Right cardiac atrium (tissue), 5 donors: ENCODE measurements at regions not wholly inside any gene's neighbourhood (a gene's known extent, or its start where the extent isn't known, plus 50 kb on each side); places are given as distances from the start of the nearest gene placed in this dataset.

Experiments
- ATAC-seq, 2 donors: fragments of 200-7000 bp; cut with Tn5 transposase; one replicate each; pipeline versions ENCODE4 v1.8.0 to v1.9.1; 2020; ENCODE audit warnings: moderate library complexity in 2 of 2, mild to moderate bottlenecking in 1 of 2
- DNase-seq, 3 donors: peaks; one replicate each; pipeline ENCODE4 v3.0.0-alpha.2; 2020
- H3K27ac ChIP-seq: one replicate; pipeline ENCODE4 v1.5.1; 2013; ENCODE audit warnings: mild to moderate bottlenecking, low read length, control low read depth, moderate library complexity
- H3K27me3 ChIP-seq: one replicate; pipeline ENCODE4 v1.6.1; 2013; ENCODE audit not compliant: control insufficient read depth, insufficient read depth
- H3K4me1 ChIP-seq: one replicate; pipeline ENCODE4 v1.6.1; 2013; ENCODE audit warnings: low read length; ENCODE audit not compliant: control insufficient read depth, insufficient read depth
- H3K4me3 ChIP-seq: one replicate; pipeline ENCODE4 v1.5.1; 2013; ENCODE audit warnings: low read length, control low read depth
- H3K9me3 ChIP-seq: one replicate; pipeline ENCODE4 v1.6.1; 2013; ENCODE audit warnings: low read length; ENCODE audit not compliant: control insufficient read depth
- WGBS: extraction: QIAGEN DNeasy Blood & Tissue Kit; methylation state at CpG from one replicate; pipeline ENCODE4 v1.1.7; 2013; 5-methylcytosine and 5-hydroxymethylcytosine counted together
- intact Hi-C, 4 donors: fragments of 100-400 bp; cut with DNase I; formaldehyde crosslinking; loops; one replicate each; pipeline versions ENCODE4 v1.11.0 to v1.14.0; 2022 to 2023
- donor health status: healthy with polysubstance abuse.
- donor health status: DM: no; HTN: yes; CAD: no.
- donor health status: DM: no; HTN: no; CAD: no.
- donor health status: DM: no; HTN: yes; CAD: no; lungs with severe emphysema.
- donor health status: DM: yes; HTN: yes; CAD: no.

- no peaks in the 10 kb centered on the region for H3K27me3 ChIP-seq
- no peak for ATAC-seq
- WGBS: 85% methylated on average over 12 of the region's 12 CpGs
- intact Hi-C loops: no loop called here
- no peaks in the 10 kb centered on the region for H3K9me3 ChIP-seq
- no peak overlapping the region for H3K4me3 ChIP-seq
- no peak for DNase-seq
- H3K27ac ChIP-seq: no peak overlapping the region
- no peaks in the 10 kb centered on the region for H3K4me1 ChIP-seq
Observed at GRCh38 chr4:189463734-189464133, 476.9 kb upstream of the FRG1 start.

- no peak overlapping the region for H3K27ac ChIP-seq
- ATAC-seq (no peak), DNase-seq (no peak)
- no peak overlapping the region for H3K4me3 ChIP-seq
- WGBS: 43% methylated on average over 2 of the region's 2 CpGs
- intact Hi-C loops: no loop called here
- H3K4me1 ChIP-seq: no peaks in the 10 kb centered on the region
- H3K27me3 ChIP-seq: no peaks in the 10 kb centered on the region
- no peaks in the 10 kb centered on the region for H3K9me3 ChIP-seq
Observed at GRCh38 chr4:189494407-189494806, 446.3 kb upstream of the FRG1 start.

- WGBS: 20% methylated on average over 6 of the region's 6 CpGs
- H3K27ac ChIP-seq: no peak overlapping the region
- no peaks in the 10 kb centered on the region for H3K27me3 ChIP-seq
- no peaks in the 10 kb centered on the region for H3K4me1 ChIP-seq
- no peaks in the 10 kb centered on the region for H3K9me3 ChIP-seq
- ATAC-seq (no peak), DNase-seq (no peak)
- no peak overlapping the region for H3K4me3 ChIP-seq
- intact Hi-C loops: no loop called here
Observed at GRCh38 chr4:189497516-189497915, 443.2 kb upstream of the FRG1 start.

GRCh38 chr4:189497996-189498395 is 442.7 kb upstream of the FRG1 start:
- Histone ChIP-seq H3K4me3 (no peak overlapping the region), H3K4me1 (no peaks in the 10 kb centered on the region), H3K27me3 (no peaks in the 10 kb centered on the region), H3K9me3 (no peaks in the 10 kb centered on the region), H3K27ac (no peak overlapping the region)
- DNase-seq: no peak
- 63% methylated on average over 10 of the region's 10 CpGs for WGBS
- intact Hi-C loops: no loop called here
- ATAC-seq: no peak

GRCh38 chr4:189498457-189498856 is 442.2 kb upstream of the FRG1 start:
- Histone ChIP-seq H3K9me3 (no peaks in the 10 kb centered on the region), H3K4me1 (no peaks in the 10 kb centered on the region), H3K4me3 (no peak overlapping the region), H3K27me3 (no peaks in the 10 kb centered on the region), H3K27ac (no peak overlapping the region)
- WGBS: 39% methylated on average over 8 of the region's 8 CpGs
- ATAC-seq: no peak
- intact Hi-C loops: no loop called here
- DNase-seq: no peak

- no peaks in the 10 kb centered on the region for H3K4me1 ChIP-seq
- H3K4me3 ChIP-seq: no peak overlapping the region
- no peaks in the 10 kb centered on the region for H3K9me3 ChIP-seq
- WGBS: 81% methylated on average over 7 of the region's 7 CpGs
- ATAC-seq: no peak
- DNase-seq: no peak
- intact Hi-C loops: no loop called here
- no peak overlapping the region for H3K27ac ChIP-seq
- no peaks in the 10 kb centered on the region for H3K27me3 ChIP-seq
Observed at GRCh38 chr4:189499696-189500095, 441.0 kb upstream of the FRG1 start.

- no peak overlapping the region for H3K4me3 ChIP-seq
- no peaks in the 10 kb centered on the region for H3K27me3 ChIP-seq
- no peaks in the 10 kb centered on the region for H3K4me1 ChIP-seq
- H3K27ac ChIP-seq: no peak overlapping the region
- ATAC-seq: no peak
- no peak for DNase-seq
- no peaks in the 10 kb centered on the region for H3K9me3 ChIP-seq
- intact Hi-C loops: no loop called here
- WGBS: 85% methylated on average over 5 of the region's 5 CpGs
Observed at GRCh38 chr4:189500970-189501369, 439.7 kb upstream of the FRG1 start.

GRCh38 chr4:189502841-189503435 is 437.7 kb upstream of the FRG1 start:
- Histone ChIP-seq H3K4me3 (no peak overlapping the region), H3K4me1 (no peaks in the 10 kb centered on the region)
- WGBS: 78% methylated on average over 12 of the region's 12 CpGs

GRCh38 chr4:189504220-189504619 is 436.5 kb upstream of the FRG1 start:
- Histone ChIP-seq H3K27me3 (no peaks in the 10 kb centered on the region), H3K4me3 (no peak overlapping the region), H3K9me3 (no peaks in the 10 kb centered on the region), H3K4me1 (no peaks in the 10 kb centered on the region), H3K27ac (no peak overlapping the region)
- WGBS: 43% methylated on average over 2 of the region's 2 CpGs
- DNase-seq (no peak), ATAC-seq (no peak)
- intact Hi-C loops: no loop called here

More at GRCh38 chr4:189502841-189503435, 437.7 kb upstream of the FRG1 start:
- ATAC-seq (no peak), DNase-seq (no peak)
- no peaks in the 10 kb centered on the region for H3K27me3 ChIP-seq
- H3K9me3 ChIP-seq: no peaks in the 10 kb centered on the region
- H3K27ac ChIP-seq: no peak overlapping the region
- intact Hi-C loops: no loop called here

- no peak for DNase-seq
- Histone ChIP-seq H3K9me3 (no peaks in the 10 kb centered on the region), H3K27ac (no peak overlapping the region), H3K4me1 (no peaks in the 10 kb centered on the region), H3K27me3 (no peaks in the 10 kb centered on the region), H3K4me3 (no peak overlapping the region)
- 93% methylated on average over 3 of the region's 3 CpGs for WGBS
- intact Hi-C loops: no loop called here
- ATAC-seq: no peak
Observed at GRCh38 chr4:189505380-189505779, 435.3 kb upstream of the FRG1 start.

- H3K27ac ChIP-seq: no peak overlapping the region
- ATAC-seq (no peak), DNase-seq (no peak)
- no peaks in the 10 kb centered on the region for H3K4me1 ChIP-seq
- no peaks in the 10 kb centered on the region for H3K9me3 ChIP-seq
- WGBS: 77% methylated on average over 10 of the region's 10 CpGs
- no peak overlapping the region for H3K4me3 ChIP-seq
- intact Hi-C loops: no loop called here
- no peaks in the 10 kb centered on the region for H3K27me3 ChIP-seq
Observed at GRCh38 chr4:189506080-189506479, 434.6 kb upstream of the FRG1 start.

- H3K27me3 ChIP-seq: no peaks in the 10 kb centered on the region
- H3K4me3 ChIP-seq: no peak overlapping the region
- ATAC-seq (no peak), DNase-seq (no peak)
- H3K27ac ChIP-seq: no peak overlapping the region
- no peaks in the 10 kb centered on the region for H3K9me3 ChIP-seq
- H3K4me1 ChIP-seq: no peaks in the 10 kb centered on the region
- intact Hi-C loops: no loop called here
- WGBS: 89% methylated on average over 2 of the region's 2 CpGs
Observed at GRCh38 chr4:189507060-189507459, 433.6 kb upstream of the FRG1 start.
